ENCODE measurements at regions not wholly inside any gene's neighbourhood (a gene's known extent, or its start where the extent isn't known, plus 50 kb on each side); places are given as distances from the start of the nearest gene placed in this dataset.

- TF ChIP-seq SIN3A (IDR thresholded peaks at IDR 0.05; ENCODE audit: borderline replicate concordance, insufficient read depth, low read length) (no peak), POLR2AphosphoS5 (IDR thresholded peaks at IDR 0.05; ENCODE audit: low read depth, low read length) (no peak), TAF1 (IDR thresholded peaks at IDR 0.05; ENCODE audit: borderline replicate concordance, insufficient read depth, low read length) (no peak), REST (IDR thresholded peaks at IDR 0.05; ENCODE audit: insufficient read depth in 1 of 2, low read depth in 2 of 2, low read length in 2 of 2) (no peak), FOXP2 (optimal IDR thresholded peaks at IDR 0.05; ENCODE audit: borderline replicate concordance, extremely low read depth, extremely low read length, insufficient read depth) (no peak)
These were observed 253.8 kb downstream of the FAM43A start for GRCh38 chr3:194939532-194939909.

All from PFSK-1 (cell line).